HPDE6-E6E7 (cell line): ENCODE measurements at regions not wholly inside any gene's neighbourhood (a gene's known extent, or its start where the extent isn't known, plus 50 kb on each side); places are given as distances from the start of the nearest gene placed in this dataset.
"Not testable (repeated sequence)": the region's sequence is repeated elsewhere in the genome, so short reads cannot be mapped to it uniquely, and the experiment has no call there.

Source experiments
- DNase-seq: peaks from one replicate; pipeline ENCODE4 v3.0.0; 2011; ENCODE audit warnings: missing footprints; ENCODE audit errors: extremely low spot score

DNA sequence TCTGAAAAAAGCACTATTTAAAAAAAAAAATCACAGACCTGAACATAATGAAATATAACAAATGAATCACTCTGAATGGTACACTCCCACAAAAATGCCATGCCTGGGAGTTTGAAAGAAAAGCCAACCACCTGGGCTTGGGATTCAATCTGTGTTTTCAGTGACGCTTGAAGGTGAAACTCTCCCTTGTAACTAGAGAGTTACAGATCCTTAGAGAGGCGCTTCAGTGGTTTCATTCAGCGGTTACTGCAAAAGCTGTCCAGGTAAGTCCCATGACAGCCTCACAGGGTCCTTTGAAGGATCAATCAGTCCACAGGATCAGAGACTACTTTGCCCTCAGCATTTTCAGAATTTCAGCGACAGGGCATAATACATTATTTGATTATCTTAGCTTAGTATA lies 627.3 kb downstream of the IRS1 start:
- no peak for DNase-seq

GRCh38 chr2:226169751-226170581 lies 629.7 kb downstream of the IRS1 start:
- no peak for DNase-seq

DNA sequence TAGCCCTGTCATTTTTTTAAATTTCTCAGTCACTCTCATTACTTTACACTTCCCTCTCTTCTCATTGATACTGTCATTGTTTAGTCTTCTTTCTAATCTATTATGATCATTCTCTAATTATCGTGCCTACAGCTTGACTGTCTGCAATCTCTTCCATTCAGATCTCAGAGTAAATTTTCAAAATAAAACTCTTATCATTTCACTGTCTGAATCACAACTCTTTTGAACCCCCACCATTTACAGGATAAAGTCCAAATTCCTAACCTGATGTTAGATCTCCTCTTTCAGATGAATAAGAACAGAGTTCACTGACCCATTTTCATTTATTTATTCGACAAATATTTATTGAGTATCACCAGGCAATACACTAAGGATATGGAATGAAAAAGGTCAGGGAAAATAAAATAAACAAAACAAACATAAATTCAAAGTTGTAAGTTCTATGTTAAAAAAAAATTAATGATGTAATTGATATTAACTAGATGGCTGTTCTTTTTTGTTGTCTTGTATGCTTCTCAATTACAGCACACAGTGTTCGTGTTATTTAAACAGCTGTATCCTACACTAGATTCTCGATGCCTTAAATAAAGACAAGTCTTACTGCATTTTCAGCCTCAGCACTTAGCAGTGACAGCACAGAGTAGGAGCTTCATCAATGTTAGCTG lies 631.0 kb downstream of the IRS1 start:
- no peak for DNase-seq

- DNase-seq = no peak
Observed at GRCh38 chr2:226164512-226164911, 635.1 kb downstream of the IRS1 start.

DNA sequence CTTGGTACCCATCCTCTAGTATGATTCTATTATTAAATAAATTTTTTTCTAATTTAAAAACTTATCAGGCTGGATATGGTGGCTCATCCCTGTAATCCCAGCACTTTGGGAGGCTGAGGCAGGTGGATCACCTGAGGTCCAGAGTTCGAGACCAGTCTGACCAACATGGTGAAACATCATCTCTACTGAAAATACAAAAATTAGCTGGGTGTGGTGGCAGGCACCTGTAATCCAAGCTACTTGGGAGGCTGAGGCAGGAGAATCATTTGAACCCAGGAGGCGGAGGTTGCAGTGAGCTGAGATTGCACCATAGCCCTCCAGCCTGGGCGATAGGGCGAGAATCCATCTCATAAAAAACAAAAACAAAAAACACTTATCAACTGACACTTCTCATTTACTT lies 639.0 kb downstream of the IRS1 start:
- DNase-seq = not testable (repeated sequence)

DNA sequence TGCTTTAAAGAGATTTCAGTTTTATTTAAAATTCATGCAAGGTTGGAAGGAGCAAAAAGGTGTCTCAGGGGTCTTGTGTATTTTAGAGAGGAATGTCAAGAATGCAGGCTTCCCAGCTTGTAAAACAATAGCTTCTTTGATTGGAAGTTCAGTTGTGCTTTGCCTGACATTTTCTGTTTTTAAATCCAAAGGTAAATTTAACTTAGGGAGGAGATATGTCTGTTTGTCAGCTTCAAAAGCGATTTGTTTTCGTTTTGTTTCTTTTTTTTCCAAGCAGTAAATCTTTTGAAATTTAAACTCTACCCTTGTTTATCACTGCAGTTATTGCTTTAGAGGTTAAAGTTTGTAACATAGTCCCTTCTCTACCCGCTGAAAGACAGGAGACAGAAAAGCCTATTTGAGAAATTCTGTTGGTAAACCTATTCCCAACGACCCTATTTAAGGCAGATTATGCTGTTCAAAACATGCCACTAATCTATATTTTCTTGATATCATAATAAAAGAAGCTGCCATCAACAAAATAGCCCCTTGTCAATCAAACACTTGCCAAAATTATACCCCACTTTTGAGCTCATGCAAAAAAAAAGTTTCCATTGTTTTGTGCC lies 639.6 kb downstream of the IRS1 start:
- DNase-seq = no peak

- no peak for DNase-seq
Observed at GRCh38 chr2:226158940-226159339, 640.7 kb downstream of the IRS1 start.

GRCh38 chr2:226158229-226158628 lies 641.4 kb downstream of the IRS1 start:
- no peak for DNase-seq

GRCh38 chr2:226155093-226155875 lies 644.3 kb downstream of the IRS1 start:
- no peak for DNase-seq

GRCh38 chr2:226154610-226155009 lies 645.0 kb downstream of the IRS1 start:
- DNase-seq = no peak

DNA sequence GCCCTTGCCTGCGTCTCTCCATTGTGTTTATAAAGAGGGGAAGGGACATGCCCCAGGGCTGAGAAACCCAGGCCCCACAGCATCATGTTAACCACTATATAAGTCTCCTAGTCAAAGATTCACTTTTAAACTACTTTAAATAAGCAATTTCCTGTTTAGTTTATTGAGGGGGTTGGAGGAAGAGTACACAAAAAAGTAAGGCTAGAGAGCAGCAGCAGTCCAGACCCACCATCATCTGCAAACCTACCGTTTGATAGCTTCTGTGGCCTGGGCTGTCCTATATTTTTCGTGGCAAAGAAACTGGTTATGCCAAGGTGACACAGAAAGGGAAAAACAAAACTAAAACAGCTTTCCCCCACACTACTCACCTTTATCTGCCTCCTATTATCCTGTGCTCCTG lies 646.1 kb downstream of the IRS1 start:
- DNase-seq = no peak

DNA sequence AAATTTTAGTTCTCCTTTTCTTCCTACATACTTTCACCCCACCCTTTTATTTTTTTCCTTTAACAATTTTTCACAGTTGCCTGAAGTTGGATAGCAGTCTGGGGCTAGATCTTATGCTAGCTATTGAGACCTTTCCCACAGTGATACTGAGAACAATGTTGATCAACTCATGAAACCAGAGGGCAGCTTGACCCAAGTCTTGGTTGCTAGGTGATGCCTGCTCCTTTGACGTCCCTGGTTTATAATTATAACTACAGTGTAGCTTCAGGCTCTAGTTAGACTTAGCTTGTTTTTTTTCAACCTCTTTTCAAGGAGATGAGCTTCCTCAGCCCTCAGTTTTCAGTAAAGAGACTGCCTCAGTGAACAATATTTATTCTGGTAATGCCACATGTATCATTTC lies 648.5 kb downstream of the IRS1 start:
- DNase-seq = no peak

DNA sequence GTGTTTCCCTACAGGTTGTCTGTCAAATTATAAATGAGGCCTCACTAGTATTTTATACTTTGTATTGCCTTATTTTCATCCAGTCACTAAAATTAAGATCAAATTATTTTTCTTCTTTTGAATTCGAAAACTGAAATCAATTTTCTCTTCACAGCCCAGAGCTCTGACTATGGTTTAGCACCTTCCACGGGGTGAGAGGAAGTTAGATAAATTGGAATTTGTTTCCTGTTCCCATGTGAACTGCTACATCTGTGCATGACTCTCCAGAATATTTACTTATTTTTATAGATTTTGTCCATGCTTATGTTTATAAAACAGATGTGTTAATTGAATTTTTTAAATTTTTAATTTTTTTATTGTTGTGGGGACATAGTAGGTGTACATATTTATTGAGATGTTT lies 656.5 kb downstream of the IRS1 start:
- no peak for DNase-seq

DNA sequence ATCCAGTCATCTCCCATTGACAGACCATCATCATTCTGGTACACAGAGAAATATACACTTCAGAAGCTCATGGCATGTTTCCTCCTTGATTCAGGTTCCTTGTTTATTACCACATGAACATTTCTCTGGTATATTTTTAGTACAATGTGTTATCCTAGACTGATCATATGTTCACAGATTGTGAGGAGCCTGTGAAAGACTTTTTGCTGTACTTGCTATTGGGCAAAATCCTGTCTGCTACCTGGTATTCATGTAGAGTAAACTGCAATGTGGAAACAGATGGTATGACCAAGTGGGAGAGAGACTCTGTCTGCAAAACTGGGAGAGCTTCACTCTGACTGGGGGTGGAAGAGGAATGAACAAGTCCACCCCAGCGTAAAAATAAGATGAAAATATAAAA lies 657.2 kb downstream of the IRS1 start:
- DNase-seq = no peak

DNA sequence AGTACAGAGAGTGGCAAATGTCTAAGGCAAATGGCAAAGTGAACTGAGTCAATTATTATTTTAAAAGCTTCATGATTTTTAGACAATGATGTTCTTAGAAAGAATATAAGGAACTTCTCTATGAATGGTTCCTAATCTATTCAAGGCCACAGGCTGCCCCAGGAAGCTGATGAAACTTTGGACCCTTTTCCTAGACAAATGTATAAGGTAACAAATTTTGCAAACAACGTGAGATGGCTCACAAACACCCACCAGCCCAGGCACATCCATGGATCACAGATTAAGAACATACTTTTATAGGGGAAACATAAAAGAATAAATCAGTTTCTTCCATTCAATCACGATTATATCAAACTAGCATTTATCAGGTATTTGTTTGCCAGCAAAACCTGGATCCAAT lies 659.0 kb downstream of the IRS1 start:
- DNase-seq = no peak

DNA sequence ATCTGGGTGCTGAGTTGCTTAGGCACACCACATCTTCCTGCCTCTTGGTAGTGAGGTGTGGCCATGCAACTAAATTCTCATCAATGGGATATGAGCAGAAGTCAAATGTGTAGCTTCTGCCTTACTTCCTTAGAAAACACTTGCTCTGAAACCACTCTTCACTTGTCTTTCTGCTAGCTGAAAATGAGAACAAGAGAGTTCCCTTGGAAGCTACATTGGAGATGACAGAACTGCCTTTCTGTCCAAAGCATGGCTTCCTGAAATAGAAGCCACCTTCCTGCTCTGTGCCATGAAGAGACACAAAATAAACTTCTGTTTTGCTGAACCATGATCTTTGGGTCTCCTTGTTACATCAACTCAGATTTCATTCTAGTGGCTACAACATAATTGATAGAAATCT lies 659.9 kb downstream of the IRS1 start:
- no peak for DNase-seq

- DNase-seq = peak; percentile 84
Observed at GRCh38 chr2:226137201-226137811, 662.3 kb downstream of the IRS1 start.

DNA sequence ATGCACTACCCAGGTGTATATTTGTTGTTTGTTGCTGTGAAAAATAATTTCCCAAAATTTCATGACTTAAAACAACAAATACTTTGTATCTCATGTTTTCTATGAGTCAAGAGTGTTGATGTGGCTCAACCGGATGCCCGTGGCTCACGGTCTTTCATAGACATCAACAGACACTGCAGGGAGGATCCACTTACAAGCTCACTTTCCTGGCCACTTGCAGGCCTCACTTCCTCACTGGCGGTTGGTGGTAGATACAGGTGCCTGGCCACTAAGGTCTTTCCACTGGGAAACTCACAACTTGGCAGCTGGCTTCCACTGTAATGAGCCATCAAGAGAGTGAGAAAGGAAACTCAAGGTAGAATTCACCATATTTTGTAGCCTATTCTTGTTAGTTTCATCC lies 662.9 kb downstream of the IRS1 start:
- no peak for DNase-seq

DNA sequence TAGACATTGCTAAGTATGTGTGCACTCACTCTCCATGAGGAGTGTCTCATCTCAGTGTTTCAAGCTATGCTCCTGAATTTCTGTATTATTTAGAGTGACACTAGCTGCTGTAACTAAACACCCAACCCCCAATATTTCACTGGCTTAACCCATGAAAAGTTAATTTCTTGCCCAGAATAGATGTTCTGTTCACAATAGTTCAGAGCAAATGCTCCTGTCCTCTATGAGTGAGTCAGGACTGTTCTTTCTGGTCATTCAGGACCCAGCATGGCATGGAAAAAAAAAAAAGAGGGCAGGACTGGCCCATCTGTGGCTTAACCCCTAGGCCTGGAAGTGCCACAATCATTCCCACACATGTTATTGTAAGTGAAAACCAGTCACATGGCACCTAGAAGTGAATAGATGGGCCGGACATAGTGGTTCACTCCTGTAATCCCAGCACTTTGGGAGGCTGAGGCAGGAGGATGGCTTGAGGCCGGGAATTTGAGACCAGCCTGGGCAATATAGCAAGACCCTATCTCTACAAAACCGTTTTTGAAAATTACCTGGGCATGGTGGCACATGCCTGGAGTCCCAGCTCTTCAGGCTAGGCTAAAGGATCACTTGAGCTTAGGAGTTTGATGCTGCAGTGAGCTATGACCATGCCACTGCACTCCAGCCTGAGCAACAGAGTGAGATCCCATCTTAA lies 663.6 kb downstream of the IRS1 start:
- DNase-seq = no peak

DNA sequence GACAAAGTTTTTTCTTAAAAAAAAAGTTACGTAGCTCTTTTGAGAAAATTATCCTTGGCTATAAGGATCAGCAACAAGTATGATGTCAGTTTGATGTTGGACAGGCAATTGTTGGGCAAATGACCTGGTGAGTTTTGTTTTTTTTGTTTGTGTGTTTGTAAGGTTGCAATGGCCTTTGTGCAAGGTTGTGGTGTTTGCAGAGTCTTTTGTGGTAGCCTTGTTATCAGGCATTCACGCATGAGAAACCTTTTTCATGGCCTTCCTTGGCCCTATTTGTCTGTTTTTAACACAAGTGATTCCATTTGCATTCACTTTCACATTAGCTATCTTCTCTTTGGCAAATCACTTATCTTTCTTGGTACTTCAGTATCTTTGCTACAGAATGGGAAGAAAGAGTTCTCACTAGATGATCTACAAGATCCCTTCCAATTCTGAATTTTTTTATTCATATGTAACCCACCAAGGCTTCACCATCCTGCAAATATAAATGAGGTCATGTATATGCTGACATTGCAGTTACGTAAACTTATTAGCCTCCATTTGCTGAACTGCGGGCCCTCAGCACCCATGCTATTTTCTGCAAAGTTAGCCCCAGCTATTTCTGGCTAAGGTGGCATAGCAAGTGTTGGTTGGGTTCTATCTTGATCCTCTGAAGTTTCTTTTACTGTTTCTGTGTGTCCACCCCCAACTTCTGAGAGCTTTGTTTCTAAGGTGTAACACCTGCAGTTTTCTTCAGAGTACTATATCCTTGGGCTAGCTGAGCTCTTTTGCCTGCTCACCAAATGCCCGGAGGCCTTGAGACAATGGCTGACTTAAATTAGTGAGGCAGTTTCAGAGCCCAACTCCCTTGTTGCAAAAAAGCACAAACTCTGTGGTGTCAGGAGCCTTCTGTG lies 667.1 kb downstream of the IRS1 start:
- no peak for DNase-seq
